ENCODE measurements at regions not wholly inside any gene's neighbourhood (a gene's known extent, or its start where the extent isn't known, plus 50 kb on each side); places are given as distances from the start of the nearest gene placed in this dataset.

DNA sequence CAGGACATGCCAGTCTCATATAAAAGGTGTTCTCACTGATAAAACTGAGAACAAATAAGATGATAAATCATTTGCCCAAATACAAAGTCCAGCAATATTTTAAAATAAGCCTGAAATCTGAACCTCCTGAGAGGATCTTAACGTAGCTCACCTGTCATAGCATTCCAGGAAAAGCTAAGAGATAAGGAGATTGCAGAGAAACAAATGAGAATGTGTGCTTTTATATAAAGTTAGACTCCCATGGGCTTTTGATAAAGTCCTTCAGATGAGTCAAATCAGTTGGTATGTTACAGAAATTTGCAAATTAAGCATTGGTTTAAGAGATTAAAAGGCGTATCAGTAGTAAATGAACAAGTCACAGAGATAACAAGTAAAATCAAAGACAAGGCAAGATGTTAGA, 452.9 kb upstream of the CHAC2 start:
- TF ChIP-seq, protein P1, sequence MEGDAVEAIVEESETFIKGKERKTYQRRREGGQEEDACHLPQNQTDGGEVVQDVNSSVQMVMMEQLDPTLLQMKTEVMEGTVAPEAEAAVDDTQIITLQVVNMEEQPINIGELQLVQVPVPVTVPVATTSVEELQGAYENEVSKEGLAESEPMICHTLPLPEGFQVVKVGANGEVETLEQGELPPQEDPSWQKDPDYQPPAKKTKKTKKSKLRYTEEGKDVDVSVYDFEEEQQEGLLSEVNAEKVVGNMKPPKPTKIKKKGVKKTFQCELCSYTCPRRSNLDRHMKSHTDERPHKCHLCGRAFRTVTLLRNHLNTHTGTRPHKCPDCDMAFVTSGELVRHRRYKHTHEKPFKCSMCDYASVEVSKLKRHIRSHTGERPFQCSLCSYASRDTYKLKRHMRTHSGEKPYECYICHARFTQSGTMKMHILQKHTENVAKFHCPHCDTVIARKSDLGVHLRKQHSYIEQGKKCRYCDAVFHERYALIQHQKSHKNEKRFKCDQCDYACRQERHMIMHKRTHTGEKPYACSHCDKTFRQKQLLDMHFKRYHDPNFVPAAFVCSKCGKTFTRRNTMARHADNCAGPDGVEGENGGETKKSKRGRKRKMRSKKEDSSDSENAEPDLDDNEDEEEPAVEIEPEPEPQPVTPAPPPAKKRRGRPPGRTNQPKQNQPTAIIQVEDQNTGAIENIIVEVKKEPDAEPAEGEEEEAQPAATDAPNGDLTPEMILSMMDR (IDR thresholded peaks at IDR 0.05; ENCODE audit: insufficient read depth, low read length, poor library complexity, severe bottlenecking): no peak
- no peak for TF ChIP-seq EZH2phosphoT487 (conservative IDR thresholded peaks at IDR 0.05; ENCODE audit: low read length)

Data from SU-DHL-6 (cell line).